HG03439 (cell line): ENCODE measurements at regions not wholly inside any gene's neighbourhood (a gene's known extent, or its start where the extent isn't known, plus 50 kb on each side); places are given as distances from the start of the nearest gene placed in this dataset.
"Not testable (repeated sequence)": the region's sequence is repeated elsewhere in the genome, so short reads cannot be mapped to it uniquely, and the experiment has no call there.

Experiments
- ATAC-seq: cut with Tn5 transposase; IDR thresholded peaks from one replicate; pipeline ENCODE4 v1.9.1; 2021; ENCODE audit warnings: mild to moderate bottlenecking, moderate library complexity; ENCODE audit not compliant: unreplicated experiment

- no peak for ATAC-seq
Measured at GRCh38 chr10:91080776-91081175, 139.7 kb upstream of the PCGF5 start.

- ATAC-seq: no peak
Measured at GRCh38 chr10:91082447-91082846, 138.0 kb upstream of the PCGF5 start.

DNA sequence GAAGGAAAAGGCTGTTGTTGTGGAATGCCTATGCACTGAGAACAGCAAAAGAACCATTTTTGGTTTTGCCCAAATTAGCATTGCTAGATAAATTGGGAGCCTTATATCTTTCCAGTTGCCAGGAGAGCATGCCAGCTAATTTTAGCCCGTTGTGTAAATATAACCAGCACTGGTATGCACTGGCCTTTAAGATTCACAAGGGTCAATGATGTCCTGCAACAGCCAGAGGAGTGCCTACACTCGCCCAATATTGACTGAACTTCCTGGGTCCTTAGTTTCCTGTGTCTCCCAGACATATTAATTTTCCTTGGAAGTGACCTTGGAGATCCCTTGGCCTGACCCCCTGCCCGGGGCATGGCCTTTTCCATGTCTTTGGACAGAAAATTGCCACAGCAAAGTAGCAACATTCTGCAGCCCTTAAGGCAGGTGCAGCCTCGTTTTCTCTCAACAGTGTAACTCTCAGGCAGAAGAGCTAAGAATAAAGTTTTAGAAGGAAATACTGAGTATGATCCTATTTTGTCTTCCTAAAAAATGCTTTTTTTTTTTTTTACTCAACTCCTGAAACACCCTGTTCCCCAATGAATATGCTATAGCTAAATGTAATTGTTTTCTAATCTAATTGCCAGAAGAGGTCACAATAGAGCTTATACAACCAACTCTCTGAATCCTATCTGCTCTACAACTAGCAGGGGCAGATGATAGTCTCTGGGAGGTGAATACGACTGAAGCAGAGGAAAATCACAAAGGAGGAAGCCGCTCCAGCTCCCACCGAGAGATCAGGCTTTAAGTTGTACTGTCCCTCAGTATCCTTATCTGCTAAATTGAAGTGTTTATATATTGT lies 131.9 kb upstream of the PCGF5 start:
- no peak for ATAC-seq

DNA sequence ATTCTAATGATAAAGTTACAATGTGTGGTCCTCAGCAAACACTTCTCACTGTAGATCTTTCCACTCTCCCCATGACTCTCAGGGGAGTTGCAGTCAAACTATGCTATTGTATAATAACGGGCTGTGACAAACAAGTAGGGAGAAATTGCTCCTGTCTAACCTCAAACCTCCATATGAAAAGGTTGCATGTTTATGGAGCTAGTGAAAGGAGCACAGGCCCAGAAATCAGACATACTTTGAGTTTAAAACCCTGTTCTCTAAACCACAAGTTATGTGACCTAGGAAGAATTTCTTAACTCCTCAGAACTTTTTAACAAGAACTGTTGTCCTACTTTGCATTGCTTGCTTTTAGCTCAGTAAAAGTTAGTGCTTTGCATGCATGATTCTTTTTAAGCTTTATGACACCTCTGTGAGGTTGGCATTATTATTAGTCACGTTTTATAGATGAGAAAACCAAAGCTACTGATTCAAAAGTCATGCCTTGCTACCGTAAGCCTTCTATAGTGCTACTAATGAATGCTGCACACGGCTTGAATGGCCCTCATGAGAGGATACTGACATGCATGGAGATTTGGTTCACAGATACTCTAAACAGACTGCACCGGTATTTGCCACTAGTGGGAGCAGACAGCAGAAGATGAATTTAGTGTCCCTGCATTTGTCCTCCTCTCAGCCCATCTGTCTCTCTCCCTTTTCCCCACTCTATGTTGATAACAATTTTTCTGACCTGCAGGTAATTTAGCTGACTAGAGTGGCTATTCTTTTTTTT lies 129.5 kb upstream of the PCGF5 start:
- no peak for ATAC-seq

GRCh38 chr10:91091780-91092179 lies 128.7 kb upstream of the PCGF5 start:
- no peak for ATAC-seq

GRCh38 chr10:91096274-91096673 lies 124.2 kb upstream of the PCGF5 start:
- ATAC-seq: no peak

DNA sequence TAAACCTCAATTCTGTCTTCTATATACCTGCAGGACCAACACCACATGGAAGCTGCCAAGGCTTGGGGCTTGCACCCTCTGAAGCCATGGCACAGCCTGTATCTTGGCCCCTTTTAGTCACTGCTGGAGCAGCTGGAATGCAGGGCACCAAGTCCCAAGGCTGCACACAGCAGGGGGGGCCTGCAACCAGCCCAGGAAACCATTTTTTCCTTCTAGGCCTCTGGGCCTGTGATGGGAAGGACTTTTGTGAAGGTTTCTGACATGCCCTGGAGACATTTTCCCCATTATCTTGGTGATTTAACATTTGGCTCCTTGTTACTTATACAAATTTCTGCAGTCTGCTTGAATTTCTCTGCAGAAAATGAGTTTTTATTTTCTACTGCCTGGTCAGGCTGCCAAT lies 123.2 kb upstream of the PCGF5 start:
- ATAC-seq: no peak

GRCh38 chr10:91098021-91098420 lies 122.4 kb upstream of the PCGF5 start:
- ATAC-seq: not testable (repeated sequence)

GRCh38 chr10:91103384-91104192 lies 116.9 kb upstream of the PCGF5 start:
- no peak for ATAC-seq

- no peak for ATAC-seq
Measured at GRCh38 chr10:91104193-91105041, 116.0 kb upstream of the PCGF5 start.

DNA sequence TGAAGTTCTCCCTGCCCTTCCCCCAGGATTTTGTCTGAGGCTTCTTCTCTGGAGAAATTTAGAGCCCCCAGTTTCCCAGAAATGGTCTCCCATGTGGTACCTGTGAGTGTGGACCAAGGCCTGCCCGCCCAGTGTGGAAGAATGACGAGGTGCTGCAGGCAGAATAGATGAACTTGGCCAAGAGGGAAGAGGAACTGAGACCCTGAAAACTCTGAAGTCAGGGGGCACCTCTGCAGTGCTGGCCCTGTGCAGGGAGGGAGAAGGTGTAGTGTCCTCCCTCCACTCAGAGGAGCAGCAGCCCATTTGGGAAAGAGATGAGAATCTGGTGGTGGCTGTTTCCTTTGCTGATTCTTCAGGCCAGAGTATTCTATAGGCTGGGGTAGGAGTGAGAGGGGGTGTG lies 115.2 kb upstream of the PCGF5 start:
- ATAC-seq: no peak

DNA sequence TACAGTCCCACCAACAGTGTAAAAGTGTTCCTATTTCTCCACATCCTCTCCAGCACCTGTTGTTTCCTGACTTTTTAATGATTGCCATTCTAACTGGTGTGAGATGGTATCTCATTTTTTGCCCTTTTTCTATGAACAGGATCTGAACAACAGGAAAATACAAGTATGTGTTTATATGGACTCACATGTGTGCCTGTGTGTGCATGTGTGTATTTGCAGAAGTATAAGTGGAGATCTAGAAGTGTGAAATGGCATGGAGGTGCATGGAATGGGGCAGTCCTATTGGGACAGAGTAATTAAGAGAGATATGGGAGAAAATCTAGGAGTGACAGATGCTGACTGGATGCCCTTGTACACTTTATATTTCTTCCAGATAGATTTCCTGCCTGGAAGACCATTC lies 111.6 kb upstream of the PCGF5 start:
- ATAC-seq: no peak

- ATAC-seq: no peak
Measured at GRCh38 chr10:91111060-91111459, 109.4 kb upstream of the PCGF5 start.

DNA sequence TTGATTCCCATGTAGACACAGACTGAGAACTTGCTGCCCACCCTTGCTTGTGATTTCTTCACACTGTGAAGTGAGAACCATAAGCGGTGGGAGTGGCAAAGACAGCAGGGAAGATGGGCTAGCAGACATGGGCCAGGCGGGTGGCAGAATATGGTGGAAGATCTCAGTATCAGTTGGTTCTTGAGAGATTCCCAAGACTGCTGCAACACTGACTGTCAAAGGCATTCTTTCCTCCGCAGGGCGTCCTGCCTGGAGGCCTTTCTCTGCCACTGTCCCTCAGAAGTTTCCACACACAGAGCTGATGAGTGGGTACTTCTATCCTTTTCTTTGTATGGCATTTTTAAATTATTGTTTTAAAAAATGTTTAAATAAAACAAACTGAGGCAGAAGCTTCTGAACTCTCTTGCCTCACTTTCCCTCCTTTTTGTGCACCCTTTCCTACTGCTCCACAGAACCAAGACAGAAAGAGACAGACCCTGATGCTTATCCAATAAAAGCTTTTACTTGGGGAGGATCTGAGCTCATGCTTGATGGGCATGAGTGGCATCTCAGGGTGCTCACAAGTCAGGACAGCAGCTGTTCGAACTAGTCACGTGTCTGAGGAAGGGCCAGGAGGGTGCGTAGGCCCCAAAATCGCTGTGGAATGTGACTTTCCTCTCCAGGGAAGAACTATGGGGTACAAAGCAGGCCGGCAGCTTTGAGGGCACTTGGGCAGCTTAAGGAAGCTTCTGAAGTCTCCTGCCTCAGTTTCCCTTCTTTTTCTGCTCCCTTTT lies 104.7 kb upstream of the PCGF5 start:
- no peak for ATAC-seq

DNA sequence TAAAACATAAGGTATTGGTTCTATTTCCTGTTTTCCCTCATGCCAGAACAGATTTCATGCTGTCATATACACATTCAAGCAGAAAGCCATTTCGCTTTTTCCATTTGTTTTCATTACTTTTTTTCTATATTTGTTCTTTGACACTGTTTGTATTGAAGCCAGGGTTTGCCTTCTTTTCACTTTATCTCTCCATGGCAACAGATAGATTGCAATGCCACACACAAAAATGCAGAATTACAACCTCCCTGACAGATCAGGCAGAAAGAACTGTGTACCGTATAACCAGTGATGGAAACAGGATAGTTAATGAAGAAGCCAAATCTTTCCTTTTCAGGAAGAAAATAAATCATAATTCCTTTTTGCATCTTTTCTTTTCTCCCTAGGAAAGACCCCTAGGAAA lies 103.0 kb upstream of the PCGF5 start:
- no peak for ATAC-seq

DNA sequence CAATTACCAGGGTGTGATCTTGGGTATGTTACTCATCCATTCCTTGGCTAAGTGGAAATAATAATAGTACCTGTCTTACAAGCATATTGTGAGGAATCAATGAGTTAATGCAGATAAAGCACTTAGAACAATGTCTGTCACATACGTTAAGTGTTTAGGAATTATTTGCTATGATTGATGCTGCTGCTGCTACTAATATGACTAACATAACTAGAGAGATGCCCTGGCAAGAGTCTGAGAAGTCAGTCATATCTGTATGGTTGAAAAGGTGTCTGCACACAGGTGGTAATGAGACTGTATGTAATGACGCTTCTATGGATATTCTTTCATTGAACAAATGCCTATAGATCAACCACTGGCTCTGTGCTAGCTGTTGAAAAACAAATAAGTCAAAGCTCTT lies 100.1 kb upstream of the PCGF5 start:
- no peak for ATAC-seq

DNA sequence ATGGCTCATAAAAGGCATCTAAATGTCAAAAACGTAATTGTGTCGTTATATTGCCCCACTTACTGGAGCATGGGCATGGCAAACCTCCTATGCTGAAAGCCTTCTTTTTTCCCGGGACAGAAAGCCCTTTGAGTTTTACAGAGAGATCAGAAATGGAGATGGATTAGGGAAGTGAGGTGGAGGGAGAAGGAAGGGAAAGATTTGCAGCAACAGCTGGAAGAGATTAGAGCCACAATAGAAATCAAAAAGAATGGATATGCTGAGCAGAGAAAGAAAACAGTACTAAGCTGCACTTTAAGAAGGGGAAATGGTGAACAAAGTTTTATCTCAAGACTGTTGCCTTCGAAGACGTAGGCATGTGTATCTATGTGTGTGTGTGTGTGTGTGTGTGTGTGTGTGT lies 97.2 kb upstream of the PCGF5 start:
- ATAC-seq: no peak

GRCh38 chr10:91124016-91124415 lies 96.4 kb upstream of the PCGF5 start:
- ATAC-seq: no peak

- ATAC-seq: no peak
Measured at GRCh38 chr10:91126471-91126870, 94.0 kb upstream of the PCGF5 start.
